Neural progenitor cell (in vitro differentiated cells): ENCODE measurements at regions not wholly inside any gene's neighbourhood (a gene's known extent, or its start where the extent isn't known, plus 50 kb on each side); places are given as distances from the start of the nearest gene placed in this dataset.

ENCODE experiments used
- EZH2 ChIP-seq: fragments of 200-600 bp; sonication (generic); IDR thresholded peaks from 2 replicates; pipeline ENCODE4 v1.6.1; 2017; ENCODE audit warnings: antibody characterized with exemption, mild to moderate bottlenecking, moderate library complexity
- EZH2phosphoT487 ChIP-seq: fragments of 200-600 bp; sonication (generic); IDR thresholded peaks from 2 replicates; pipeline ENCODE4 v1.6.1; 2017; ENCODE audit warnings: antibody characterized with exemption
- TF ChIP-seq, protein P1 (sequence below): fragments of 200-600 bp; sonication (generic); IDR thresholded peaks from 2 replicates; pipeline ENCODE4 v1.5.1; 2017; ENCODE audit warnings: antibody characterized with exemption, mild to moderate bottlenecking

DNA sequence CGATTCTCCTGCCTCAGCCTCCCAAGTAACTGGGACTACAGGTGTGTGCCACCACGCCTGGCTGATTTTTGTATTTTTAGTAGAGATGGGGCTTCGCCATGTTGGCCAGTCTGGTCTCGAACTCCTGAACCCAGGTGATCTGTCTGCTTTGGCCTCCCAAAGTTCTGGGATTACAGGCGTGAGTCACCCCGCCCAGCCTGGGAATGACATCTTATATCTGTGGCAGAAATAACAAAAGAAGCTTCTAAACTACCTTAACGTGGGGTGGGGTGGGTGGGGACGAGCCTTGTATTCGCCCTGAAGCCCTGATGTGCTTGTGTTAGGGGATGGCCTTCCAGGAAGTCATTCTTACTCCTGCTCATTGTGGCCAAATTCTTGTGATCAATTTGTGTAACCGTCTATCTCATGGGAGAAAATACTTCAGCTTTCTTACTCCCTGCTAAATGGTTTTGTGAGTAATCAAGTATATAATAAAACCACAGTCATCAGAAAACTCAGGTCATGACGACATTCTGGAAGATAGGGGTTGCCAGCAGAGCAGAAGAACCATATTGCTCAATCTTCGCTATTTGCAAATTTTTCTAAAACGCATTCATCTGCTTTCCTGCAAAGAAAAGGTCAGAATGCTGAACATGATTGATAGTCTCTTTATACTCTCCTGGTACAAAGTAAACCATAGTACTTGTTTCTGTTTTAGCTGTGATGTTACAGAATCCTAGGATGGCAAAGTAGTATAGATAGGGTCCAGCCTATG is 63.2 kb downstream of the DIRAS3 start:
- TF ChIP-seq EZH2 (no peak), EZH2phosphoT487 (no peak)
- TF ChIP-seq, protein P1, sequence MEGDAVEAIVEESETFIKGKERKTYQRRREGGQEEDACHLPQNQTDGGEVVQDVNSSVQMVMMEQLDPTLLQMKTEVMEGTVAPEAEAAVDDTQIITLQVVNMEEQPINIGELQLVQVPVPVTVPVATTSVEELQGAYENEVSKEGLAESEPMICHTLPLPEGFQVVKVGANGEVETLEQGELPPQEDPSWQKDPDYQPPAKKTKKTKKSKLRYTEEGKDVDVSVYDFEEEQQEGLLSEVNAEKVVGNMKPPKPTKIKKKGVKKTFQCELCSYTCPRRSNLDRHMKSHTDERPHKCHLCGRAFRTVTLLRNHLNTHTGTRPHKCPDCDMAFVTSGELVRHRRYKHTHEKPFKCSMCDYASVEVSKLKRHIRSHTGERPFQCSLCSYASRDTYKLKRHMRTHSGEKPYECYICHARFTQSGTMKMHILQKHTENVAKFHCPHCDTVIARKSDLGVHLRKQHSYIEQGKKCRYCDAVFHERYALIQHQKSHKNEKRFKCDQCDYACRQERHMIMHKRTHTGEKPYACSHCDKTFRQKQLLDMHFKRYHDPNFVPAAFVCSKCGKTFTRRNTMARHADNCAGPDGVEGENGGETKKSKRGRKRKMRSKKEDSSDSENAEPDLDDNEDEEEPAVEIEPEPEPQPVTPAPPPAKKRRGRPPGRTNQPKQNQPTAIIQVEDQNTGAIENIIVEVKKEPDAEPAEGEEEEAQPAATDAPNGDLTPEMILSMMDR = no peak
